Fibroblast of the aortic adventitia (primary cell): ENCODE measurements at regions not wholly inside any gene's neighbourhood (a gene's known extent, or its start where the extent isn't known, plus 50 kb on each side); places are given as distances from the start of the nearest gene placed in this dataset.

Experiments used
- DNase-seq: peaks from one replicate; pipeline ENCODE4 v3.0.0-alpha.2; 2010; ENCODE audit warnings: low read depth
- H3K4me3 ChIP-seq: 2 replicates; pipeline ENCODE4 v1.5.1; 2011; ENCODE audit warnings: low read depth, mild to moderate bottlenecking, control low read depth, low read length, moderate library complexity
- TF ChIP-seq, protein P1 (sequence below): IDR thresholded peaks from 2 replicates; pipeline ENCODE4 v1.5.1; 2011; ENCODE audit warnings: mild to moderate bottlenecking, low read length, control low read depth, inconsistent platforms; ENCODE audit not compliant: insufficient read depth

GRCh38 chr1:8166406-8166805, 140.3 kb upstream of the ERRFI1 start:
- TF ChIP-seq, protein P1, sequence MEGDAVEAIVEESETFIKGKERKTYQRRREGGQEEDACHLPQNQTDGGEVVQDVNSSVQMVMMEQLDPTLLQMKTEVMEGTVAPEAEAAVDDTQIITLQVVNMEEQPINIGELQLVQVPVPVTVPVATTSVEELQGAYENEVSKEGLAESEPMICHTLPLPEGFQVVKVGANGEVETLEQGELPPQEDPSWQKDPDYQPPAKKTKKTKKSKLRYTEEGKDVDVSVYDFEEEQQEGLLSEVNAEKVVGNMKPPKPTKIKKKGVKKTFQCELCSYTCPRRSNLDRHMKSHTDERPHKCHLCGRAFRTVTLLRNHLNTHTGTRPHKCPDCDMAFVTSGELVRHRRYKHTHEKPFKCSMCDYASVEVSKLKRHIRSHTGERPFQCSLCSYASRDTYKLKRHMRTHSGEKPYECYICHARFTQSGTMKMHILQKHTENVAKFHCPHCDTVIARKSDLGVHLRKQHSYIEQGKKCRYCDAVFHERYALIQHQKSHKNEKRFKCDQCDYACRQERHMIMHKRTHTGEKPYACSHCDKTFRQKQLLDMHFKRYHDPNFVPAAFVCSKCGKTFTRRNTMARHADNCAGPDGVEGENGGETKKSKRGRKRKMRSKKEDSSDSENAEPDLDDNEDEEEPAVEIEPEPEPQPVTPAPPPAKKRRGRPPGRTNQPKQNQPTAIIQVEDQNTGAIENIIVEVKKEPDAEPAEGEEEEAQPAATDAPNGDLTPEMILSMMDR: no peak
- H3K4me3 ChIP-seq: no peak overlapping the region
- no peak for DNase-seq

DNA sequence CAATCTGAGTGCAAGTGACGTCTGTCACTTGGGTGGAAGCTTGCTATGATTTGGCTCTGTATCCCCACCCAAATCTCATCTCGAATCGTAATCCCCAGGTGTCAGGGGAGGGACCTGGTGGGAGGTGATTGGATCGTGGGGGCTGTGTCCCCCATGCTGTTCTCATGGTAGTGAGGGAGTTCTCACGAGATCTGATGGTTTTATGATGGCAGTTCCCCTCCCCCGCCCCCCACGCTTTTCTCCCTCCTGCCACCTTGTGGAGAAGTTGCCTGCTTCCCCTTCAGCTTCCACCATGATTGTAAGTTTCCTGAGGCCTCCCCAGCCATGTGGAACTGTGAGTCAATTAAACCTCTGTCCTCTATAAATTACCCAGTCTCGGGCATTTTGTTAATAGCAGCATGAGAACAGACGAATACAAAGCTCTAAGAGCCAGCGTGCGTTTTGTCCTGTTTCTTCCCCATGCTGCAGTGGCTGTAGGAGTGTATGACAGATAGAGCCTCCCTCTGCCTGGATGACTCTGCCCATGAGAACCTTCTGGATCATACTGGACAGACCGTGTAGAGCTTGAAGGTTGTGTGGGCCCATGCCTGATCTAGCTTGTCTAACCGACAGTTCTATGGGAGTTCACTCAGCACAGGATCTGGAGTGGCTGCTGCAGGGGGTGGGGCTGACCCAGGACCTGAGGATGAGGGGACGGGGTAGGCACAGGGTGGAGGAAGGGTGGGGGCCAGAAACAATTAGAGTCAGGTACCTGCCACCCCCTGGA, 139.7 kb upstream of the ERRFI1 start:
- DNase-seq: no peak
- no peak overlapping the region for H3K4me3 ChIP-seq
- TF ChIP-seq, protein P1: no peak

DNA sequence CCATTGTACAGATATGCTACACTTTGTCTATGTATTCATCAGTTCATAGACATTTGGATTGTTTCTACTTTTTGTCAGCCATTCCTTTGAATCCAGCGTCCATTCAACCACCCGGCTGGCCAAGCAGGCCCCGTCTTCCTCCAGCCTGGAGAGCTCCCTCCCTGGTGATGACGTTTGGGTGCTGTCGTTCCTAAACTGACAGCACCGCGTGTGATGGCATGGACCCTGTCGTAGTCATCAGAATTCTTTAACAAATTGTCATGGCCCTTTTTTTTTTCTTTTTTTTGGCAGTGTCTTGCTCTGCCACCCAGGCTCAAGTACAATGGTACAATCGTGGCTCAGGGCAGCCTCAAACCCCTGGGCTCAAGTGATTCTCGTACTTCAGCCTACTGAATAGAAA, 138.6 kb upstream of the ERRFI1 start:
- H3K4me3 ChIP-seq: no peak overlapping the region
- no peak for DNase-seq
- TF ChIP-seq, protein P1: no peak

DNA sequence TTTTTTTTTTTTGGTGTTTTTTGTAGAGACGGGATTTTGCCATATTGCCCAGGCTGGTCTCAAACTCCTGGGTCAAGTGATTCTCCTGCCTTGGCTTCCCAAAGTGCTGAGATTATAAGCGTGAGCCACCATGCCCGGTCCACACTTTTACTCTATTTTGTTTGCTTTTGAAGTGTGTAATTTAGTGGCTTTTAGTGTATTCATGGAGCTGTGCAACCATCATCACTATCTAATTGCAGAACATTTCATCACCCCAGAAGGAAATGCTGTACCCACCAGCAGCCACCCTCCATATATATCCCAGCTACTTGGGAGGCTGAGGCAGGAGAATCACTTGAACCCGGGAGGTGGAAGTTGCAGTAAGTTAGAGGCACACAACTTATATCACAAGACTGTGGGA, 136.9 kb upstream of the ERRFI1 start:
- H3K4me3 ChIP-seq: no peak overlapping the region
- TF ChIP-seq, protein P1: no peak
- no peak for DNase-seq

- H3K4me3 ChIP-seq: no peak overlapping the region
- TF ChIP-seq, protein P1: no peak
- no peak for DNase-seq
These were observed 136.1 kb upstream of the ERRFI1 start for GRCh38 chr1:8162168-8162567.

DNA sequence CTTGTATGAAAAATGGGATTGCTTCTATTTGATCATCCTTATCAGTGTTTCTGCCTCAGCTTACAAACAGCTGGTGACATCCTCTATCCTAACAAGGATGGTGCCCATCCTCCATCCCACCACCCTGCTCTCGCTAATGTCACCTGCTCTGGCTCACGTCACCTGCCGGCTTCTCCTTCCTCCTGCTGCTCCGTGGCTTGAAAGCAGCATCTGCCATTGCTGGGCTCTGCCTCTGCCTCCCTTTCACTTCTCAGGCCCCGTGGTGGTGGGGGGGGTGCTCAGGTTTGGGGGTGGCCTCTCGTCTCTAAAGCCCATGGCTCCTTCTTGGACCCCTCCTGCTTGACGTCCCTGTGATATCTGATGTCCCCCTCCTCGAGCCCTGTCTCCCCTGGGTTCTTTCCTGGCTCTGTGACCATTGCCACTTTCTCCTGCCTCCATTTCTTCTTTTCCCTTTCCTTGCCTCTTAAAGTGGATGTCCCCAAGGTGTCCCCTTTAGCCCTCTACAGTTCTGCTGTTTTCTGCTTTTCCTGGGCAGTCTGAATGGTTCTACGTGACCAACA, 135.5 kb upstream of the ERRFI1 start:
- no peak overlapping the region for H3K4me3 ChIP-seq
- TF ChIP-seq, protein P1: no peak
- no peak for DNase-seq
